Tibial nerve (tissue), 4 donors: ENCODE measurements at regions not wholly inside any gene's neighbourhood (a gene's known extent, or its start where the extent isn't known, plus 50 kb on each side); places are given as distances from the start of the nearest gene placed in this dataset. TPM values are rescaled to one million over a fixed set of nuclear protein-coding genes. Genes with fewer than 3 reads are reported as not detected.

Experiments
- DNase-seq, 2 donors: peaks; one replicate each; pipeline ENCODE4 v3.0.0-alpha.2; 2019; ENCODE audit warnings: low spot score in 2 of 2
- H3K27ac ChIP-seq, 4 donors: fragments of 200-600 bp; sonication (generic) in 3 of 4; one replicate each; pipeline ENCODE4 v1.5.1; 2017 to 2019; ENCODE audit warnings: mild to moderate bottlenecking in 1 of 4
- H3K27me3 ChIP-seq, 2 donors: fragments of 200-600 bp; sonication (generic) in 1 of 2; one replicate each; pipeline versions ENCODE4 v1.5.1 to v1.6.0; 2017 to 2019
- H3K36me3 ChIP-seq, 3 donors: fragments of 200-600 bp; sonication (generic); one replicate each; pipeline ENCODE4 v1.5.1; 2018 to 2019
- H3K4me1 ChIP-seq, 4 donors: fragments of 200-600 bp; sonication (generic) in 3 of 4; one replicate each; pipeline ENCODE4 v1.5.1; 2017 to 2019
- H3K4me3 ChIP-seq, 4 donors: fragments of 200-600 bp; sonication (generic) in 3 of 4; one replicate each; pipeline ENCODE4 v1.5.1; 2017 to 2019; ENCODE audit warnings: mild to moderate bottlenecking in 1 of 4, moderate library complexity in 1 of 4
- H3K9me3 ChIP-seq, 4 donors: fragments of 200-600 bp; sonication (generic) in 3 of 4; one replicate each; pipeline ENCODE4 v1.5.1; 2017 to 2019
- CTCF ChIP-seq, 5 experiments: fragments of 200-600 bp in 3 of 5; fragments of 450-650 bp in 2 of 5; sonication (generic) in 3 of 5; IDR thresholded peaks; one replicate each; pipeline ENCODE4 v1.5.1; 2016 to 2019; ENCODE audit warnings: antibody characterized with exemption in 5 of 5, mild to moderate bottlenecking in 3 of 5, moderate library complexity in 2 of 5
- EP300 ChIP-seq, 2 donors: sonication (generic); formaldehyde crosslinking; IDR thresholded peaks; one replicate each; pipeline ENCODE4 v1.6.1; 2017; ENCODE audit warnings: antibody characterized with exemption in 2 of 2, mild to moderate bottlenecking in 1 of 2
- POLR2A ChIP-seq, 2 donors: fragments of 450-650 bp; IDR thresholded peaks; one replicate each; pipeline ENCODE4 v1.6.1; 2017; ENCODE audit warnings: antibody characterized with exemption in 2 of 2, mild to moderate bottlenecking in 2 of 2, moderate library complexity in 2 of 2
- WGBS, 2 donors: methylation state at CpG; one replicate each; pipeline ENCODE4 v1.1.5; 2018; 5-methylcytosine and 5-hydroxymethylcytosine counted together
- small RNA-seq: library from RNA; depleted of rRNA; stranded (forward); fragments of <200 nt; gene quantifications from one replicate; pipeline ENCODE3, GENCODE V24; 2016

DNA sequence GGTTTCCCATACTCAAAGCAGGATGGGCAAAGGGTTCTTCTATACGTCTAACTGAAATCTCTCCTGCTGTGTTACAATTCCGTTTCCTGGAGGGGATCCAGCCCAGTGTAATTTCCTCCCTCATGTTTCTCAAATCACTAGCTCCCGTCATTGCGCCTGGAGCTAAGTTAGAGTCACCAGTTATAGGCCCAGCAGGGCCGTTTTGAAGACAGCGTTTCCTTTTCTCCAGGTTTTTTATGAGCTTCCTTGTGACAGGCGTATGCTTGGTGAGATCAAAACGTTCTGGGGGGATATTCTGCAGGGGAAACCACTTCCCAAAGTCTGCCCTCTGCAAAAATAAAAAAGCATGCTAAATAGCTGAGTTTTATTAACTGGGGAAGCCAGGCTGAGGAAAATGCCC, 53.0 kb upstream of the WWC1 start:
- no peak overlapping the region for H3K4me3 ChIP-seq
- H3K9me3 ChIP-seq = no peaks in the 10 kb centered on the region
- no peak for DNase-seq
- no peaks in the 10 kb centered on the region for H3K27me3 ChIP-seq
- TF ChIP-seq POLR2A (IDR thresholded peaks at IDR 0.05) (no peak), CTCF (IDR thresholded peaks at IDR 0.05) (no peak), EP300 (IDR thresholded peaks at IDR 0.05) (no peak)
- no peak overlapping the region for H3K27ac ChIP-seq
- peaks cover 0 to 4% (median 0%) of the 10 kb centered on the region in 3 donors for H3K36me3 ChIP-seq
- WGBS, 2 donors = 47 to 48% methylated on average over 8 of the region's 8 CpGs
- no peaks in the 10 kb centered on the region for H3K4me1 ChIP-seq

DNA sequence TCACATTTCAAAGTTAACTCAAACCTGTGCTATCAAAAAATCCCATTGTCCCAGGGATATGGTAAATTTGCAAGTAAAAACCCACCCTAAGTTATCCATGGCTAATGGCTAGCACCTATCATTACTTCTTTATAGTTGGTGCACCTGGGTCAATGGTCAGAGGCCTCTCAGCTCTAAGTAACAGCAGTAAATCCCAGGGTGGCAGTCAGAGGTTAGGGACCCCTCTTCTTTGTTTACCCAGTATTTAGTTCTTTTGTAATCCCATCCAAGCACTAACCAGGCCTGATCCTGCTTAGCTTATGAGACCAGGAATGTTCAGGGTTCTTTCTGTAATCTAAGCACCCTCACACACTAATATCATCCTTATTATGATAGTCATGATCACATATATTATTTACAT, 52.1 kb upstream of the WWC1 start:
- no peak overlapping the region for H3K4me3 ChIP-seq
- no peak for DNase-seq
- no peak overlapping the region for H3K27ac ChIP-seq
- H3K9me3 ChIP-seq = no peaks in the 10 kb centered on the region
- TF ChIP-seq POLR2A (IDR thresholded peaks at IDR 0.05) = no peak
- no peak for TF ChIP-seq CTCF (IDR thresholded peaks at IDR 0.05)
- TF ChIP-seq EP300 (IDR thresholded peaks at IDR 0.05) = no peak
- no peaks in the 10 kb centered on the region for H3K27me3 ChIP-seq
- no peaks in the 10 kb centered on the region for H3K4me1 ChIP-seq
- peaks cover 0 to 4% (median 0%) of the 10 kb centered on the region in 3 donors for H3K36me3 ChIP-seq

Small RNAs in the stretch of these regions (small RNA-seq; reads per million reads assigned to genes)
- not detected for gene AC026403.1
- not detected for gene RF00561
- not detected for gene RN7SKP60
- gene RNU6-168P = not detected
- not detected for gene RNU6-209P
